ENCODE measurements at regions not wholly inside any gene's neighbourhood (a gene's known extent, or its start where the extent isn't known, plus 50 kb on each side); places are given as distances from the start of the nearest gene placed in this dataset.
"Not testable (repeated sequence)": the region's sequence is repeated elsewhere in the genome, so short reads cannot be mapped to it uniquely, and the experiment has no call there.

- no peaks in the 10 kb centered on the region for H3K27me3 ChIP-seq (ENCODE audit: control insufficient read depth, insufficient read depth, low read length)
- peaks cover 8% of the 10 kb centered on the region for H3K4me1 ChIP-seq (ENCODE audit: control insufficient read depth, low read depth, low read length)
- no peak overlapping the region for H3K9ac ChIP-seq (ENCODE audit: low read length)
- no peak overlapping the region for H3K27ac ChIP-seq (ENCODE audit: low read length)
- H3K36me3 ChIP-seq (ENCODE audit: control insufficient read depth, low read depth, low read length) = no peaks in the 10 kb centered on the region
- H3K4me3 ChIP-seq (ENCODE audit: low read length) = no peak overlapping the region
- no peaks in the 10 kb centered on the region for H3K9me3 ChIP-seq (ENCODE audit: control insufficient read depth, low read depth, low read length)
Measured at GRCh38 chr1:79497193-79497773, 490.8 kb upstream of the ADGRL4 start.

GRCh38 chr1:79496129-79496528 is 489.6 kb upstream of the ADGRL4 start:
- Histone ChIP-seq H3K4me1 (ENCODE audit: control insufficient read depth, low read depth, low read length) (peaks cover 8% of the 10 kb centered on the region), H3K9me3 (ENCODE audit: control insufficient read depth, low read depth, low read length) (no peaks in the 10 kb centered on the region), H3K36me3 (ENCODE audit: control insufficient read depth, low read depth, low read length) (no peaks in the 10 kb centered on the region), H3K4me3 (ENCODE audit: low read length) (no peak overlapping the region), H3K27me3 (ENCODE audit: control insufficient read depth, insufficient read depth, low read length) (no peaks in the 10 kb centered on the region), H3K27ac (ENCODE audit: low read length) (no peak overlapping the region), H3K9ac (ENCODE audit: low read length) (no peak overlapping the region)

DNA sequence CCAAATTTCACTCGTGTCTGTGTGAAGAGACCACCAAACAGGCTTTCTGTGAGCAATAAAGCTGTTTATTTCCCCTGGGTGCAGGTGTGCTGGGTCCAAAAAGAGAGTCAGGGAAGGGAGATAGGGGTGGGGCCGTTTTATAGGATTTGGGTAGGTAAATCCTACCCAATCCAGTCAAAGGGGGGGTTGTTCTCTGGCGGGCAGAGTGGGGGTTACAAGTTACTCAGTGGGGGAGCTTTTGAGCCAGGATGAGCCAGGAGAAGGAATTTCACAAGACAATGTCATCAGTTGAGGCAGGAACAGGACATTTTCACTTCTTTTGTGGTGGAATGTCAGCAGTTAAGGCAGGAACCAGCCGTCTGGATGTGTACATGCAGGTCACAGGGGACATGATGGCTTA is 487.2 kb upstream of the ADGRL4 start:
- H3K9me3 ChIP-seq (ENCODE audit: control insufficient read depth, low read depth, low read length); H3K27ac ChIP-seq (ENCODE audit: low read length); H3K4me1 ChIP-seq (ENCODE audit: control insufficient read depth, low read depth, low read length); H3K36me3 ChIP-seq (ENCODE audit: control insufficient read depth, low read depth, low read length); H3K9ac ChIP-seq (ENCODE audit: low read length); H3K27me3 ChIP-seq (ENCODE audit: control insufficient read depth, insufficient read depth, low read length): not testable (repeated sequence)
- peak overlapping the region; percentile 9 for H3K4me3 ChIP-seq (ENCODE audit: low read length)

DNA sequence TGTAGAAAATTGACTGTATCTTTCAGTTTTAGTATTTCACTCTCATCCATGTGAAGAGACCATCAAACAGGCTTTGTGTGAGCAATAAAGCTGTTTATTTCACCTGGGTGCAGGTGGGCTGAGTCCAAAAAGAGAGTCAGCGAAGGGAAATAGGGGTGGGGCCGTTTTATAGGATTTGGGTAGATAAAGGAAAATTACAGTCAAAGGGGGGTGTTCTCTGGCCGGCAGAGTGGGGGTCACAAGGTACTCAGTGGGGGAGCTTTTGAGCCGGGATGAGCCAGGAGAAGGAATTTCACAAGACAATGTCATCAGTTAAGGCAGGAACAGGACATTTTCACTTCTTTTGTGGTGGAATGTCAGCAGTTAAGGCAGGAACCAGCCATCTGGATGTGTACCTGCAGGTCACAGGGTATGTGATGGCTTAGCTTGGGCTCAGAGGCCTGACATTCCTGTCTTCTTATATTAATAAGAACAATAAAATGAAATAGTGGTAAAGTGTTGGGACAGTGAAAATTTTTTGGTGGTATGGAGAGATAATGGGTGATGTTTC is 482.1 kb upstream of the ADGRL4 start:
- not testable (repeated sequence) for H3K9me3 ChIP-seq (ENCODE audit: control insufficient read depth, low read depth, low read length); H3K4me1 ChIP-seq (ENCODE audit: control insufficient read depth, low read depth, low read length); H3K4me3 ChIP-seq (ENCODE audit: low read length); H3K36me3 ChIP-seq (ENCODE audit: control insufficient read depth, low read depth, low read length); H3K27ac ChIP-seq (ENCODE audit: low read length); H3K9ac ChIP-seq (ENCODE audit: low read length); H3K27me3 ChIP-seq (ENCODE audit: control insufficient read depth, insufficient read depth, low read length)

- no peak overlapping the region for H3K9ac ChIP-seq (ENCODE audit: low read length)
- H3K27ac ChIP-seq (ENCODE audit: low read length) = no peak overlapping the region
- H3K36me3 ChIP-seq (ENCODE audit: control insufficient read depth, low read depth, low read length) = no peaks in the 10 kb centered on the region
- H3K27me3 ChIP-seq (ENCODE audit: control insufficient read depth, insufficient read depth, low read length) = no peaks in the 10 kb centered on the region
- peaks cover 7% of the 10 kb centered on the region for H3K9me3 ChIP-seq (ENCODE audit: control insufficient read depth, low read depth, low read length)
- H3K4me3 ChIP-seq (ENCODE audit: low read length) = no peak overlapping the region
- no peaks in the 10 kb centered on the region for H3K4me1 ChIP-seq (ENCODE audit: control insufficient read depth, low read depth, low read length)
Measured at GRCh38 chr1:79478728-79479373, 472.3 kb upstream of the ADGRL4 start.

DNA sequence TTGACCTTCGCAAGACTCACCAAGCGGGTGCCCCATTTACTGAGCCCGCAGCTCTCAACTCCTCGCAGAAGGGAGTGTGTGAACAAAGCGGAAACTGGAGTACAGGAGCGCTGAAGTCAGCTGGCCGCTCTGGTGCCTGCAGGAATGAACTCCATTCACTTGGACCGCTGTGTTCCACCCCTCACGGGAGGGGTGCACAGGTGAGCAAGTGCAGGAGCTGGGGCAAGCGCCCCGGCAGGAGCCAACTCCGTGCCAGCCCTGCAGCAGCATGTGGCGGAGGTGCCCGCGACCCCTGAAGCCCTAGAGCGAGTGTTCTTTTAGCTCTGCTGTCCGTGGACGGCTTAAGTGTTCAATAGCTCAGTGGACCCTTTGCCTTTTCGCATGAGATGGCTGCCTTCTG is 471.6 kb upstream of the ADGRL4 start:
- Histone ChIP-seq H3K27ac (ENCODE audit: low read length) (no peak overlapping the region), H3K36me3 (ENCODE audit: control insufficient read depth, low read depth, low read length) (no peaks in the 10 kb centered on the region), H3K4me3 (ENCODE audit: low read length) (no peak overlapping the region), H3K27me3 (ENCODE audit: control insufficient read depth, insufficient read depth, low read length) (no peaks in the 10 kb centered on the region), H3K4me1 (ENCODE audit: control insufficient read depth, low read depth, low read length) (no peaks in the 10 kb centered on the region), H3K9ac (ENCODE audit: low read length) (no peak overlapping the region), H3K9me3 (ENCODE audit: control insufficient read depth, low read depth, low read length) (peaks cover 3% of the 10 kb centered on the region)

DNA sequence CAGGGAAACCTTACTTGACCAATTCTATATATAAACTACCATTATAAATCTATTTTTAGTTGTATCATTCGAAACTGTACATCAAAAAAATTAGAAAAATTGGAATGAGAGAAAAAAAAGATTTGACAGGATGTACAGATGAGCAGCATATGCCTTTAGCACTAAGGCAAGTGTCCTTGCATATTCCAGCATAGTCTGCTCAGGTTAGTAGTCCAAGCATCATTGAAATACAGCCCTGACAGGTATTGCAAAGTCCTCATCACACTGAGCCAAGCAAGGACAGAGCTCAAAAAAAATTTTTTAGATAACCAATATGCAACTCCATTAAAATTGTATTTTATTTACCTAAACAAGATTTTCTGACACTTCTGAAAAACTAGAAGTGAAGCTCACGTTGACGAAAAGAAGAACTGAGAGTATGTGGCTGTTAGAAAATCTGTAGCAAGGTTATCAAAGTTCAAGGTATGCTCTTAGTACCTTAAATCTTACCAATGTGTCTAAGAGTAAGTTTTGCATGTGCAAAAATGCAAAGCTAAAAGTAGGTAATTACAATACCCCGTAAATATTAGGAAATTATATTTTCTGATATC is 465.6 kb upstream of the ADGRL4 start:
- H3K4me3 ChIP-seq (ENCODE audit: low read length) = no peak overlapping the region
- H3K27me3 ChIP-seq (ENCODE audit: control insufficient read depth, insufficient read depth, low read length) = no peaks in the 10 kb centered on the region
- no peak overlapping the region for H3K27ac ChIP-seq (ENCODE audit: low read length)
- H3K9ac ChIP-seq (ENCODE audit: low read length) = no peak overlapping the region
- H3K36me3 ChIP-seq (ENCODE audit: control insufficient read depth, low read depth, low read length) = no peaks in the 10 kb centered on the region
- H3K9me3 ChIP-seq (ENCODE audit: control insufficient read depth, low read depth, low read length) = no peaks in the 10 kb centered on the region
- no peaks in the 10 kb centered on the region for H3K4me1 ChIP-seq (ENCODE audit: control insufficient read depth, low read depth, low read length)

DNA sequence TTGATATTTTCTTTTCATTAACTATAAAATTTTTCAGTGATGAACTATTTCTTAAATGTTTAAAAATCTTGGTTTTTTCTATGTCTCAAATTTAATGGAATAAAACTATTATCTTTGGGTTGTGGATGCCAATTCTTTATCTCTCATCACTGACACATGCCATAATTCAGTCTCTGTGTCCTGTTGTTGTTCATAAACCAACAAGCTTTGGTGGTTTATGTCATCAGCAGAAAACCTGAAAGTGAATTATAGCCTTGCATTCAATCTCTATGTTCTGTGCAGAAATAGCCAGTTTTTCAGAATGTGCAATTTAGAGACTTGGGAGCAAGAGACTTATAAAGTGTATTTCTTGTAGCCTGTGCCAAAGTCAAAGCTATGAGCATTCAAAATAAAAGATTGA is 462.6 kb upstream of the ADGRL4 start:
- H3K27ac ChIP-seq (ENCODE audit: low read length) = no peak overlapping the region
- no peaks in the 10 kb centered on the region for H3K36me3 ChIP-seq (ENCODE audit: control insufficient read depth, low read depth, low read length)
- no peaks in the 10 kb centered on the region for H3K9me3 ChIP-seq (ENCODE audit: control insufficient read depth, low read depth, low read length)
- no peak overlapping the region for H3K4me3 ChIP-seq (ENCODE audit: low read length)
- H3K4me1 ChIP-seq (ENCODE audit: control insufficient read depth, low read depth, low read length) = no peaks in the 10 kb centered on the region
- no peak overlapping the region for H3K9ac ChIP-seq (ENCODE audit: low read length)
- H3K27me3 ChIP-seq (ENCODE audit: control insufficient read depth, insufficient read depth, low read length) = no peaks in the 10 kb centered on the region

DNA sequence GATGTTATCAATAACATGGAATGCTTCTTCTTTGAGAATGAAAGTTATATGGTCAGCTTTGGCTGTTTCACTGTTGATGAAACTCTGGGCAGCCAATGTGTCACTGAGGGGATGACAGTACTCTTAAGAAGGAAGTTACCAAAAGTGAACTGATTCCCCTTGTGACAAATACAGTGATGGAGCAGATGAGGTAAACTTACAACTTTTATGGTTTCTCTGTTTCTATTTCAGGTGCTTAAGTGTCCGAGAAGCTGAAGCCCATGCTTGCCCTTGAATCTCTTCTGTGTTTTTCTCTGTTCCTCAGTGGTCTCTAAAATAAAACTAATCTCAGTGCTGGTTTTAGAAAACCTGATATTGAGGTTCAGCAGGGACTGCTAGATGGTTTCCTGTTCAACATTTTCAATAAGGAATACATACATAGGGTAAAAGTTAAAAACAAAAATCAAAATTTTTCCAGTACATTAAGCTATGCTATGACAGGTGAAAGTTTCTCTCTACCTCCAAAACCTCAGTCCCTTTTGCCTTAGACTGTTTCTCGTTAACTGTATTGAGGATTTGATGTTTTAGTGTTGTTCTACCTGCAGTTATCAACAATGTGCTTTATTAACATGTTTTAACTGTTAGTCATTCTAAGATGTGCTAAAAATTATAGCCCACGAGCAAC is 454.4 kb upstream of the ADGRL4 start:
- no peaks in the 10 kb centered on the region for H3K4me1 ChIP-seq (ENCODE audit: control insufficient read depth, low read depth, low read length)
- no peak overlapping the region for H3K4me3 ChIP-seq (ENCODE audit: low read length)
- H3K9ac ChIP-seq (ENCODE audit: low read length) = no peak overlapping the region
- H3K9me3 ChIP-seq (ENCODE audit: control insufficient read depth, low read depth, low read length) = no peaks in the 10 kb centered on the region
- no peaks in the 10 kb centered on the region for H3K27me3 ChIP-seq (ENCODE audit: control insufficient read depth, insufficient read depth, low read length)
- no peak overlapping the region for H3K27ac ChIP-seq (ENCODE audit: low read length)
- no peaks in the 10 kb centered on the region for H3K36me3 ChIP-seq (ENCODE audit: control insufficient read depth, low read depth, low read length)

- H3K4me3 ChIP-seq (ENCODE audit: low read length) = no peak overlapping the region
- H3K27me3 ChIP-seq (ENCODE audit: control insufficient read depth, insufficient read depth, low read length) = no peaks in the 10 kb centered on the region
- H3K27ac ChIP-seq (ENCODE audit: low read length) = no peak overlapping the region
- H3K9me3 ChIP-seq (ENCODE audit: control insufficient read depth, low read depth, low read length) = no peaks in the 10 kb centered on the region
- no peak overlapping the region for H3K9ac ChIP-seq (ENCODE audit: low read length)
- H3K4me1 ChIP-seq (ENCODE audit: control insufficient read depth, low read depth, low read length) = no peaks in the 10 kb centered on the region
- no peaks in the 10 kb centered on the region for H3K36me3 ChIP-seq (ENCODE audit: control insufficient read depth, low read depth, low read length)
Measured at GRCh38 chr1:79457562-79458224, 451.2 kb upstream of the ADGRL4 start.

- H3K4me3 ChIP-seq (ENCODE audit: low read length) = no peak overlapping the region
- no peaks in the 10 kb centered on the region for H3K4me1 ChIP-seq (ENCODE audit: control insufficient read depth, low read depth, low read length)
- H3K27me3 ChIP-seq (ENCODE audit: control insufficient read depth, insufficient read depth, low read length) = no peaks in the 10 kb centered on the region
- H3K9me3 ChIP-seq (ENCODE audit: control insufficient read depth, low read depth, low read length) = no peaks in the 10 kb centered on the region
- no peaks in the 10 kb centered on the region for H3K36me3 ChIP-seq (ENCODE audit: control insufficient read depth, low read depth, low read length)
- H3K9ac ChIP-seq (ENCODE audit: low read length) = no peak overlapping the region
- H3K27ac ChIP-seq (ENCODE audit: low read length) = no peak overlapping the region
Measured at GRCh38 chr1:79448426-79448825, 441.9 kb upstream of the ADGRL4 start.

All from iPS-18a (cell line).